ENCODE measurements at regions not wholly inside any gene's neighbourhood (a gene's known extent, or its start where the extent isn't known, plus 50 kb on each side); places are given as distances from the start of the nearest gene placed in this dataset.

DNA sequence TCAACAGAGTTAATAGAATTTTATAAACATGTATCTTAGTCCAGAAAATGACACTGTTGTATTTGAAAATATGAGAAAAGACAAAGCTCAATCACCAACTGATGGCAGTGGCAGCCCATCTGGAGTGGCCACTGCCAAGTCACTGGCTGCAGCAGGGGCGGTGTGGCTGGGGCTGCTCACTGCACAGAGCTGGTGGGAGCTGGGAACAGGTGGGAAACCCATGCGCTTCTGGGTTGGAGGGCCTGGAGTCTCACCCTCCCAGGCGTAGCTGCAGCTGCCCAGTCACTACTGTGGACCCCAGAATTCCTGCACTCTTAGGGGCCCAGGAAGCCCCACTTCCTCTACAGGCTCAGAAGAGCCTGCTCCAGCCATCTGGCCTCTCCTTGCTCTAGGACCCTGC is 251.8 kb upstream of the NDST4 start:
- TF ChIP-seq, protein P1, sequence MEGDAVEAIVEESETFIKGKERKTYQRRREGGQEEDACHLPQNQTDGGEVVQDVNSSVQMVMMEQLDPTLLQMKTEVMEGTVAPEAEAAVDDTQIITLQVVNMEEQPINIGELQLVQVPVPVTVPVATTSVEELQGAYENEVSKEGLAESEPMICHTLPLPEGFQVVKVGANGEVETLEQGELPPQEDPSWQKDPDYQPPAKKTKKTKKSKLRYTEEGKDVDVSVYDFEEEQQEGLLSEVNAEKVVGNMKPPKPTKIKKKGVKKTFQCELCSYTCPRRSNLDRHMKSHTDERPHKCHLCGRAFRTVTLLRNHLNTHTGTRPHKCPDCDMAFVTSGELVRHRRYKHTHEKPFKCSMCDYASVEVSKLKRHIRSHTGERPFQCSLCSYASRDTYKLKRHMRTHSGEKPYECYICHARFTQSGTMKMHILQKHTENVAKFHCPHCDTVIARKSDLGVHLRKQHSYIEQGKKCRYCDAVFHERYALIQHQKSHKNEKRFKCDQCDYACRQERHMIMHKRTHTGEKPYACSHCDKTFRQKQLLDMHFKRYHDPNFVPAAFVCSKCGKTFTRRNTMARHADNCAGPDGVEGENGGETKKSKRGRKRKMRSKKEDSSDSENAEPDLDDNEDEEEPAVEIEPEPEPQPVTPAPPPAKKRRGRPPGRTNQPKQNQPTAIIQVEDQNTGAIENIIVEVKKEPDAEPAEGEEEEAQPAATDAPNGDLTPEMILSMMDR (IDR thresholded peaks at IDR 0.05): no peak
- TF ChIP-seq POLR2A (IDR thresholded peaks at IDR 0.05): no peak

Measured in lower leg skin (tissue), 3 donors.